Smooth muscle cell (in vitro differentiated cells): ENCODE measurements at regions not wholly inside any gene's neighbourhood (a gene's known extent, or its start where the extent isn't known, plus 50 kb on each side); places are given as distances from the start of the nearest gene placed in this dataset.

Experiments
- DNase-seq: peaks from one replicate; lab custom pipeline; 2025; ENCODE audit not compliant: unreplicated experiment; lab: John Stamatoyannopoulos, UW
- H2AFZ ChIP-seq: fragments of 200-600 bp; sonication (generic); 2 replicates; pipeline ENCODE4 v1.6.0; 2016; ENCODE audit warnings: antibody characterized with exemption, low read depth, mild to moderate bottlenecking
- H3F3A ChIP-seq: fragments of 200-600 bp; sonication (generic); 2 replicates; pipeline ENCODE4 v1.6.0; 2017; ENCODE audit warnings: antibody characterized with exemption, low read depth
- H3K27ac ChIP-seq: fragments of 200-600 bp; sonication (generic); 2 replicates; pipeline ENCODE4 v1.5.1; 2016; ENCODE audit warnings: low read depth, mild to moderate bottlenecking
- H3K27me3 ChIP-seq: fragments of 200-600 bp; sonication (generic); 2 replicates; pipeline ENCODE4 v1.6.1; 2016; ENCODE audit warnings: low read depth, mild to moderate bottlenecking
- H3K36me3 ChIP-seq: fragments of 200-600 bp; sonication (generic); 2 replicates; pipeline ENCODE4 v1.5.1; 2016; ENCODE audit warnings: low read depth
- H3K4me1 ChIP-seq: fragments of 200-600 bp; sonication (generic); 2 replicates; pipeline ENCODE4 v1.5.1; 2016; ENCODE audit warnings: low read depth
- H3K4me2 ChIP-seq: fragments of 200-600 bp; sonication (generic); 2 replicates; pipeline ENCODE4 v1.6.0; 2016; ENCODE audit warnings: mild to moderate bottlenecking
- H3K4me3 ChIP-seq: fragments of 200-600 bp; sonication (generic); 2 replicates; pipeline ENCODE4 v1.5.1; 2016; ENCODE audit warnings: mild to moderate bottlenecking
- H3K79me2 ChIP-seq: fragments of 200-600 bp; sonication (generic); 2 replicates; pipeline ENCODE4 v1.6.0; 2016; ENCODE audit warnings: low read depth, mild to moderate bottlenecking
- H3K9ac ChIP-seq: fragments of 200-600 bp; sonication (generic); 2 replicates; pipeline ENCODE4 v1.6.0; 2016; ENCODE audit warnings: low read depth
- H3K9me3 ChIP-seq: fragments of 200-600 bp; sonication (generic); replicated peaks from 2 replicates; pipeline ENCODE4 v1.5.1; 2016; ENCODE audit warnings: low read depth
- H4K20me1 ChIP-seq: fragments of 200-600 bp; sonication (generic); 2 replicates; pipeline ENCODE4 v1.6.0; 2016; ENCODE audit warnings: low read depth
- WGBS: methylation state at CpG from one replicate; pipeline ENCODE4 v1.1.7; 2016; ENCODE audit warnings: low lambda C conversion rate; 5-methylcytosine and 5-hydroxymethylcytosine counted together
- TF ChIP-seq, protein P1 (sequence below): fragments of 200-600 bp; sonication (generic); IDR thresholded peaks from 2 replicates; pipeline ENCODE4 v1.5.1; 2017; ENCODE audit warnings: borderline replicate concordance, mild to moderate bottlenecking, antibody characterized with exemption; ENCODE audit not compliant: insufficient read depth, poor library complexity, severe bottlenecking

GRCh38 chr2:75421986-75422385 is 138.8 kb downstream of the EVA1A start:
- Histone ChIP-seq H3K9me3 (no peaks in the 10 kb centered on the region), H3K27me3 (no peaks in the 10 kb centered on the region), H3K36me3 (no peaks in the 10 kb centered on the region), H3K4me3 (no peak overlapping the region), H2AFZ (no peak overlapping the region), H3K4me2 (no peak overlapping the region), H3K79me2 (no peaks in the 10 kb centered on the region), H3K4me1 (no peaks in the 10 kb centered on the region), H3F3A (no peaks in the 10 kb centered on the region), H3K9ac (no peak overlapping the region), H3K27ac (no peak overlapping the region), H4K20me1 (no peaks in the 10 kb centered on the region)
- WGBS, result 94% methylated on average over 1 of the region's 1 CpG
- DNase-seq, result no peak
- TF ChIP-seq, protein P1, sequence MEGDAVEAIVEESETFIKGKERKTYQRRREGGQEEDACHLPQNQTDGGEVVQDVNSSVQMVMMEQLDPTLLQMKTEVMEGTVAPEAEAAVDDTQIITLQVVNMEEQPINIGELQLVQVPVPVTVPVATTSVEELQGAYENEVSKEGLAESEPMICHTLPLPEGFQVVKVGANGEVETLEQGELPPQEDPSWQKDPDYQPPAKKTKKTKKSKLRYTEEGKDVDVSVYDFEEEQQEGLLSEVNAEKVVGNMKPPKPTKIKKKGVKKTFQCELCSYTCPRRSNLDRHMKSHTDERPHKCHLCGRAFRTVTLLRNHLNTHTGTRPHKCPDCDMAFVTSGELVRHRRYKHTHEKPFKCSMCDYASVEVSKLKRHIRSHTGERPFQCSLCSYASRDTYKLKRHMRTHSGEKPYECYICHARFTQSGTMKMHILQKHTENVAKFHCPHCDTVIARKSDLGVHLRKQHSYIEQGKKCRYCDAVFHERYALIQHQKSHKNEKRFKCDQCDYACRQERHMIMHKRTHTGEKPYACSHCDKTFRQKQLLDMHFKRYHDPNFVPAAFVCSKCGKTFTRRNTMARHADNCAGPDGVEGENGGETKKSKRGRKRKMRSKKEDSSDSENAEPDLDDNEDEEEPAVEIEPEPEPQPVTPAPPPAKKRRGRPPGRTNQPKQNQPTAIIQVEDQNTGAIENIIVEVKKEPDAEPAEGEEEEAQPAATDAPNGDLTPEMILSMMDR, result no peak

GRCh38 chr2:75416420-75417342 is 144.1 kb downstream of the EVA1A start:
- H3K4me3 ChIP-seq, result peak overlapping the region; percentile 12
- no peaks in the 10 kb centered on the region for H3K4me1 ChIP-seq
- 64% methylated on average over 5 of the region's 5 CpGs for WGBS
- no peaks in the 10 kb centered on the region for H3F3A ChIP-seq
- H3K79me2 ChIP-seq, result no peaks in the 10 kb centered on the region
- no peak for DNase-seq
- no peak overlapping the region for H3K9ac ChIP-seq
- H3K27ac ChIP-seq, result no peak overlapping the region
- no peak overlapping the region for H3K4me2 ChIP-seq
- no peaks in the 10 kb centered on the region for H4K20me1 ChIP-seq
- TF ChIP-seq, protein P1, result no peak
- H3K36me3 ChIP-seq, result no peaks in the 10 kb centered on the region
- no peaks in the 10 kb centered on the region for H3K27me3 ChIP-seq
- H3K9me3 ChIP-seq, result no peaks in the 10 kb centered on the region
- no peak overlapping the region for H2AFZ ChIP-seq

- no peaks in the 10 kb centered on the region for H3K79me2 ChIP-seq
- H3K4me3 ChIP-seq, result no peak overlapping the region
- no peaks in the 10 kb centered on the region for H3K27me3 ChIP-seq
- TF ChIP-seq, protein P1, result no peak
- no peaks in the 10 kb centered on the region for H3F3A ChIP-seq
- WGBS, result 96% methylated on average over 1 of the region's 1 CpG
- H3K27ac ChIP-seq, result no peak overlapping the region
- no peaks in the 10 kb centered on the region for H3K36me3 ChIP-seq
- H3K9ac ChIP-seq, result no peak overlapping the region
- H4K20me1 ChIP-seq, result no peaks in the 10 kb centered on the region
- H3K9me3 ChIP-seq, result peaks cover under 1% of the 10 kb centered on the region
- no peak for DNase-seq
- no peaks in the 10 kb centered on the region for H3K4me1 ChIP-seq
- H2AFZ ChIP-seq, result no peak overlapping the region
- no peak overlapping the region for H3K4me2 ChIP-seq
Measured at GRCh38 chr2:75415731-75416130, 145.0 kb downstream of the EVA1A start.

GRCh38 chr2:75415111-75415626 is 145.6 kb downstream of the EVA1A start:
- Histone ChIP-seq H3K9ac (no peak overlapping the region), H3K36me3 (no peaks in the 10 kb centered on the region), H4K20me1 (no peaks in the 10 kb centered on the region), H3K27ac (no peak overlapping the region), H3K4me2 (no peak overlapping the region), H3K27me3 (no peaks in the 10 kb centered on the region), H3K79me2 (no peaks in the 10 kb centered on the region), H3K9me3 (peaks cover 5% of the 10 kb centered on the region), H3K4me1 (no peaks in the 10 kb centered on the region), H2AFZ (no peak overlapping the region), H3K4me3 (no peak overlapping the region), H3F3A (no peaks in the 10 kb centered on the region)
- TF ChIP-seq, protein P1, result no peak
- no peak for DNase-seq
- WGBS, result 90% methylated on average over 4 of the region's 4 CpGs
